H1 (cell line): ENCODE measurements at regions not wholly inside any gene's neighbourhood (a gene's known extent, or its start where the extent isn't known, plus 50 kb on each side); places are given as distances from the start of the nearest gene placed in this dataset.

Source experiments
- CTCF ChIP-seq, 3 experiments: IDR thresholded peaks; 1 replicate in 2 of 3; 2 replicates in 1 of 3; pipeline versions ENCODE4 v1.5.1 to v1.6.1; 2011; ENCODE audit warnings: low read length in 3 of 3, mild to moderate bottlenecking in 3 of 3, inconsistent platforms in 2 of 3, low read depth in 1 of 3, moderate library complexity in 1 of 3; ENCODE audit not compliant: insufficient read depth in 1 of 3; ENCODE audit errors: control extremely low read depth in 1 of 3
- POLR2A ChIP-seq, 2 experiments: IDR thresholded peaks; 1 replicate in 1 of 2; 2 replicates in 1 of 2; pipeline ENCODE4 v1.6.1; 2011; ENCODE audit warnings: low read depth in 2 of 2, low read length in 2 of 2, mild to moderate bottlenecking in 2 of 2; ENCODE audit errors: control extremely low read depth in 1 of 2
- ZNF274 ChIP-seq: IDR thresholded peaks from 2 replicates; pipeline ENCODE4 v1.7.0; 2012; ENCODE audit warnings: low read length, borderline replicate concordance; ENCODE audit errors: extremely low read depth

DNA sequence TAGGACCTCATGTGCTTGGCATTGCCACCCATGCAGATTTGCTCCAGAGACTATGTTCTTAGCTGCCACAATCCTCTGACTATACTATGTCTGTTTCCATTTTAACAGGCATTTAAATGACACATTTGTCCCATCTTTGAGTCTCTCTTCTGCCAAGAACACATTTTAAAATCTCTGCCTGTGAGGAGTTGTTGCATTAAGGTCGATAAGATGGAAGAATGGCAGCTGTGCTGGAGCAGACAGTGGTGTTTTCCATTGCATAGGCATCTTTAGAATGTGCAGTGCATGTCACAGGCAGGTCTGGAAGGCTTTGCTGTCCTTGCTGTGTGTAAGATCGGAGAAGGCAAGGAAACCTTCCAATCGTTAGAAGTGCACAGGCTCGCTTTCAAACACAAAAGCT, 70.9 kb upstream of the CELF2 start:
- TF ChIP-seq ZNF274 (no peak), POLR2A (IDR thresholded peaks at IDR 0.05; ENCODE audit: control extremely low read depth in 1 of 2, low read depth in 2 of 2, low read length in 2 of 2) (no peak), CTCF (IDR thresholded peaks at IDR 0.05; ENCODE audit: control extremely low read depth in 1 of 3, insufficient read depth in 1 of 3, low read depth in 1 of 3, low read length in 3 of 3) (no peak)
